ENCODE measurements at regions not wholly inside any gene's neighbourhood (a gene's known extent, or its start where the extent isn't known, plus 50 kb on each side); places are given as distances from the start of the nearest gene placed in this dataset.

- TF ChIP-seq, protein P1, sequence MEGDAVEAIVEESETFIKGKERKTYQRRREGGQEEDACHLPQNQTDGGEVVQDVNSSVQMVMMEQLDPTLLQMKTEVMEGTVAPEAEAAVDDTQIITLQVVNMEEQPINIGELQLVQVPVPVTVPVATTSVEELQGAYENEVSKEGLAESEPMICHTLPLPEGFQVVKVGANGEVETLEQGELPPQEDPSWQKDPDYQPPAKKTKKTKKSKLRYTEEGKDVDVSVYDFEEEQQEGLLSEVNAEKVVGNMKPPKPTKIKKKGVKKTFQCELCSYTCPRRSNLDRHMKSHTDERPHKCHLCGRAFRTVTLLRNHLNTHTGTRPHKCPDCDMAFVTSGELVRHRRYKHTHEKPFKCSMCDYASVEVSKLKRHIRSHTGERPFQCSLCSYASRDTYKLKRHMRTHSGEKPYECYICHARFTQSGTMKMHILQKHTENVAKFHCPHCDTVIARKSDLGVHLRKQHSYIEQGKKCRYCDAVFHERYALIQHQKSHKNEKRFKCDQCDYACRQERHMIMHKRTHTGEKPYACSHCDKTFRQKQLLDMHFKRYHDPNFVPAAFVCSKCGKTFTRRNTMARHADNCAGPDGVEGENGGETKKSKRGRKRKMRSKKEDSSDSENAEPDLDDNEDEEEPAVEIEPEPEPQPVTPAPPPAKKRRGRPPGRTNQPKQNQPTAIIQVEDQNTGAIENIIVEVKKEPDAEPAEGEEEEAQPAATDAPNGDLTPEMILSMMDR (IDR thresholded peaks at IDR 0.05 in 2 of 3, conservative IDR thresholded peaks at IDR 0.05 in 1 of 3; ENCODE audit: borderline replicate concordance in 1 of 3, insufficient read depth in 1 of 3, low read depth in 2 of 3, low read length in 2 of 3): no peak
- no peak for TF ChIP-seq EZH2 (IDR thresholded peaks at IDR 0.05)
- TF ChIP-seq EGR1 (IDR thresholded peaks at IDR 0.05; ENCODE audit: low read depth): no peak
- no peak for TF ChIP-seq POLR2AphosphoS5 (IDR thresholded peaks at IDR 0.05; ENCODE audit: low read depth, low read length)
- no peak for TF ChIP-seq POLR2A (IDR thresholded peaks at IDR 0.05; ENCODE audit: borderline replicate concordance, extremely low read depth, insufficient read depth, insufficient read length)
Observed at GRCh38 chr2:134002921-134003320, 251.0 kb upstream of the MGAT5 start.
